ENCODE measurements at regions not wholly inside any gene's neighbourhood (a gene's known extent, or its start where the extent isn't known, plus 50 kb on each side); places are given as distances from the start of the nearest gene placed in this dataset.

- TF ChIP-seq, protein P1, sequence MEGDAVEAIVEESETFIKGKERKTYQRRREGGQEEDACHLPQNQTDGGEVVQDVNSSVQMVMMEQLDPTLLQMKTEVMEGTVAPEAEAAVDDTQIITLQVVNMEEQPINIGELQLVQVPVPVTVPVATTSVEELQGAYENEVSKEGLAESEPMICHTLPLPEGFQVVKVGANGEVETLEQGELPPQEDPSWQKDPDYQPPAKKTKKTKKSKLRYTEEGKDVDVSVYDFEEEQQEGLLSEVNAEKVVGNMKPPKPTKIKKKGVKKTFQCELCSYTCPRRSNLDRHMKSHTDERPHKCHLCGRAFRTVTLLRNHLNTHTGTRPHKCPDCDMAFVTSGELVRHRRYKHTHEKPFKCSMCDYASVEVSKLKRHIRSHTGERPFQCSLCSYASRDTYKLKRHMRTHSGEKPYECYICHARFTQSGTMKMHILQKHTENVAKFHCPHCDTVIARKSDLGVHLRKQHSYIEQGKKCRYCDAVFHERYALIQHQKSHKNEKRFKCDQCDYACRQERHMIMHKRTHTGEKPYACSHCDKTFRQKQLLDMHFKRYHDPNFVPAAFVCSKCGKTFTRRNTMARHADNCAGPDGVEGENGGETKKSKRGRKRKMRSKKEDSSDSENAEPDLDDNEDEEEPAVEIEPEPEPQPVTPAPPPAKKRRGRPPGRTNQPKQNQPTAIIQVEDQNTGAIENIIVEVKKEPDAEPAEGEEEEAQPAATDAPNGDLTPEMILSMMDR (conservative IDR thresholded peaks at IDR 0.05 in 1 of 2, IDR thresholded peaks at IDR 0.05 in 1 of 2; ENCODE audit: low read depth in 1 of 2, low read length in 2 of 2): no peak
- no peak for TF ChIP-seq EZH2 (IDR thresholded peaks at IDR 0.05; ENCODE audit: low read length, missing control alignments)
Measured at GRCh38 chr16:48936811-48937210, 326.8 kb upstream of the N4BP1 start.

Measured in fibroblast of lung (primary cell).